Activated naive CD8-positive, alpha-beta T cell treated with anti-CD3 and anti-CD28 coated beads, Interleukin-2, amount 10 ng/mL, durations not matched to agents 7 days and 5 days (primary cell): ENCODE measurements at regions not wholly inside any gene's neighbourhood (a gene's known extent, or its start where the extent isn't known, plus 50 kb on each side); places are given as distances from the start of the nearest gene placed in this dataset.
"Not testable (repeated sequence)": the region's sequence is repeated elsewhere in the genome, so short reads cannot be mapped to it uniquely, and the experiment has no call there.

ENCODE experiments used
- ATAC-seq: fragments of 150-1000 bp; cut with Tn5 transposase; one replicate; pipeline ENCODE4 v1.10.0; 2021; ENCODE audit warnings: low read depth, moderate library complexity
- POLR2A ChIA-PET: fragments of 350-600 bp; sonication (Branson Sonifier 250); formaldehyde crosslinking; loops from one replicate; lab custom pipeline; 2021; ENCODE audit warnings: antibody characterized with exemption; lab: Charles Lee
- DNase-seq: peaks from one replicate; pipeline ENCODE4 v3.0.0; 2021
- H3K27ac Mint-ChIP-seq: one replicate; pipeline ENCODE4 v1.8.0; 2022; ENCODE audit warnings: mild to moderate bottlenecking, mixed read lengths
- H3K27me3 Mint-ChIP-seq: one replicate; pipeline ENCODE4 v1.8.0; 2022; ENCODE audit warnings: mild to moderate bottlenecking, moderate library complexity, mixed read lengths
- H3K36me3 Mint-ChIP-seq: one replicate; pipeline ENCODE4 v1.8.0; 2021; ENCODE audit warnings: mild to moderate bottlenecking, mixed read lengths
- H3K4me1 Mint-ChIP-seq: one replicate; pipeline ENCODE4 v1.8.0; 2021; ENCODE audit warnings: mixed read lengths
- H3K4me3 Mint-ChIP-seq: one replicate; pipeline ENCODE4 v1.8.0; 2022; ENCODE audit warnings: mild to moderate bottlenecking, moderate library complexity, mixed read lengths
- H3K9me3 Mint-ChIP-seq: one replicate; pipeline ENCODE4 v1.8.0; 2021; ENCODE audit warnings: mixed read lengths

- no peaks in the 10 kb centered on the region for H3K9me3 Mint-ChIP-seq
- no peaks in the 10 kb centered on the region for H3K4me1 Mint-ChIP-seq
- no peak overlapping the region for H3K27ac Mint-ChIP-seq
- DNase-seq (no peak), ATAC-seq (no peak)
- no peak overlapping the region for H3K4me3 Mint-ChIP-seq
- peaks cover 2% of the 10 kb centered on the region for H3K27me3 Mint-ChIP-seq
- no peaks in the 10 kb centered on the region for H3K36me3 Mint-ChIP-seq
- POLR2A ChIA-PET, result no interaction called here
Observed at GRCh38 chr9:31736581-31737179, 647.8 kb upstream of the ACO1 start.

GRCh38 chr9:31740705-31741104, 643.7 kb upstream of the ACO1 start:
- DNase-seq (no peak), ATAC-seq (no peak)
- Mint-ChIP-seq H3K4me1 (no peaks in the 10 kb centered on the region), H3K27ac (no peak overlapping the region), H3K4me3 (no peak overlapping the region), H3K36me3 (no peaks in the 10 kb centered on the region), H3K9me3 (no peaks in the 10 kb centered on the region), H3K27me3 (peaks cover 2% of the 10 kb centered on the region)
- POLR2A ChIA-PET, result no interaction called here

- ATAC-seq (no peak), DNase-seq (no peak)
- H3K4me1 Mint-ChIP-seq, result no peaks in the 10 kb centered on the region
- no peak overlapping the region for H3K4me3 Mint-ChIP-seq
- peaks cover 2% of the 10 kb centered on the region for H3K27me3 Mint-ChIP-seq
- H3K36me3 Mint-ChIP-seq, result no peaks in the 10 kb centered on the region
- no peaks in the 10 kb centered on the region for H3K9me3 Mint-ChIP-seq
- H3K27ac Mint-ChIP-seq, result no peak overlapping the region
- POLR2A ChIA-PET, result no interaction called here
Observed at GRCh38 chr9:31744589-31744988, 639.9 kb upstream of the ACO1 start.

GRCh38 chr9:31745468-31745867, 639.0 kb upstream of the ACO1 start:
- Mint-ChIP-seq H3K36me3 (no peaks in the 10 kb centered on the region), H3K9me3 (no peaks in the 10 kb centered on the region), H3K27ac (no peak overlapping the region), H3K4me3 (no peak overlapping the region), H3K27me3 (no peaks in the 10 kb centered on the region), H3K4me1 (no peaks in the 10 kb centered on the region)
- DNase-seq (no peak), ATAC-seq (no peak)
- POLR2A ChIA-PET, result no interaction called here

GRCh38 chr9:31745886-31746285, 638.6 kb upstream of the ACO1 start:
- POLR2A ChIA-PET, result no interaction called here

GRCh38 chr9:31753756-31754155, 630.7 kb upstream of the ACO1 start:
- no peak for ATAC-seq
- H3K4me1 Mint-ChIP-seq, result no peaks in the 10 kb centered on the region
- H3K4me3 Mint-ChIP-seq, result no peak overlapping the region
- no peak overlapping the region for H3K27ac Mint-ChIP-seq
- no peaks in the 10 kb centered on the region for H3K9me3 Mint-ChIP-seq
- no peak for DNase-seq
- H3K27me3 Mint-ChIP-seq, result no peaks in the 10 kb centered on the region
- POLR2A ChIA-PET, result no interaction called here
- no peaks in the 10 kb centered on the region for H3K36me3 Mint-ChIP-seq

More at GRCh38 chr9:31745886-31746285, 638.6 kb upstream of the ACO1 start:
- Mint-ChIP-seq H3K27ac (no peak overlapping the region), H3K9me3 (no peaks in the 10 kb centered on the region), H3K36me3 (no peaks in the 10 kb centered on the region), H3K4me1 (no peaks in the 10 kb centered on the region), H3K4me3 (no peak overlapping the region), H3K27me3 (no peaks in the 10 kb centered on the region)
- DNase-seq (no peak), ATAC-seq (no peak)

- Mint-ChIP-seq H3K36me3 (no peaks in the 10 kb centered on the region), H3K27ac (no peak overlapping the region), H3K4me3 (no peak overlapping the region), H3K4me1 (no peaks in the 10 kb centered on the region), H3K9me3 (no peaks in the 10 kb centered on the region), H3K27me3 (no peaks in the 10 kb centered on the region)
- DNase-seq (no peak), ATAC-seq (no peak)
- POLR2A ChIA-PET, result no interaction called here
Observed at GRCh38 chr9:31759703-31760102, 624.7 kb upstream of the ACO1 start.

- H3K27me3 Mint-ChIP-seq, POLR2A ChIA-PET, ATAC-seq, H3K4me1 Mint-ChIP-seq, H3K4me3 Mint-ChIP-seq, H3K27ac Mint-ChIP-seq, H3K36me3 Mint-ChIP-seq, DNase-seq: not testable (repeated sequence)
- H3K9me3 Mint-ChIP-seq, result peaks cover 14% of the 10 kb centered on the region
Observed at GRCh38 chr9:31774021-31774420, 610.4 kb upstream of the ACO1 start.

GRCh38 chr9:31774571-31774970, 609.9 kb upstream of the ACO1 start:
- H3K36me3 Mint-ChIP-seq, result no peaks in the 10 kb centered on the region
- ATAC-seq (no peak), DNase-seq (no peak)
- H3K27me3 Mint-ChIP-seq, result no peaks in the 10 kb centered on the region
- no peak overlapping the region for H3K27ac Mint-ChIP-seq
- H3K4me3 Mint-ChIP-seq, result no peak overlapping the region
- POLR2A ChIA-PET, result no interaction called here
- H3K9me3 Mint-ChIP-seq, result peaks cover 16% of the 10 kb centered on the region
- no peaks in the 10 kb centered on the region for H3K4me1 Mint-ChIP-seq

GRCh38 chr9:31776471-31776870, 608.0 kb upstream of the ACO1 start:
- ATAC-seq (no peak), DNase-seq (no peak)
- H3K27ac Mint-ChIP-seq, result no peak overlapping the region
- POLR2A ChIA-PET, result no interaction called here
- peaks cover 21% of the 10 kb centered on the region for H3K9me3 Mint-ChIP-seq
- no peaks in the 10 kb centered on the region for H3K36me3 Mint-ChIP-seq
- no peaks in the 10 kb centered on the region for H3K27me3 Mint-ChIP-seq
- H3K4me1 Mint-ChIP-seq, result no peaks in the 10 kb centered on the region
- no peak overlapping the region for H3K4me3 Mint-ChIP-seq

- no peak overlapping the region for H3K4me3 Mint-ChIP-seq
- no peaks in the 10 kb centered on the region for H3K4me1 Mint-ChIP-seq
- no peaks in the 10 kb centered on the region for H3K36me3 Mint-ChIP-seq
- H3K9me3 Mint-ChIP-seq, result peaks cover 14% of the 10 kb centered on the region
- H3K27ac Mint-ChIP-seq, result no peak overlapping the region
- POLR2A ChIA-PET, result no interaction called here
- no peak for DNase-seq
- no peaks in the 10 kb centered on the region for H3K27me3 Mint-ChIP-seq
- ATAC-seq, result no peak
Observed at GRCh38 chr9:31783491-31783890, 601.0 kb upstream of the ACO1 start.

- Mint-ChIP-seq H3K27ac (no peak overlapping the region), H3K9me3 (peaks cover 4% of the 10 kb centered on the region), H3K27me3 (no peaks in the 10 kb centered on the region), H3K36me3 (no peaks in the 10 kb centered on the region), H3K4me3 (no peak overlapping the region), H3K4me1 (no peaks in the 10 kb centered on the region)
- no peak for ATAC-seq
- POLR2A ChIA-PET, result no interaction called here
- no peak for DNase-seq
Observed at GRCh38 chr9:31790720-31791119, 593.7 kb upstream of the ACO1 start.

- no peaks in the 10 kb centered on the region for H3K4me1 Mint-ChIP-seq
- peaks cover 2% of the 10 kb centered on the region for H3K27me3 Mint-ChIP-seq
- no peaks in the 10 kb centered on the region for H3K9me3 Mint-ChIP-seq
- POLR2A ChIA-PET, result no interaction called here
- DNase-seq (no peak), ATAC-seq (no peak)
- no peaks in the 10 kb centered on the region for H3K36me3 Mint-ChIP-seq
- H3K4me3 Mint-ChIP-seq, result no peak overlapping the region
- no peak overlapping the region for H3K27ac Mint-ChIP-seq
Observed at GRCh38 chr9:31799953-31800609, 584.4 kb upstream of the ACO1 start.

GRCh38 chr9:31807574-31808256, 576.7 kb upstream of the ACO1 start:
- ATAC-seq (no peak), DNase-seq (no peak)
- Mint-ChIP-seq H3K27me3 (peaks cover 23% of the 10 kb centered on the region), H3K4me3 (no peak overlapping the region), H3K9me3 (no peaks in the 10 kb centered on the region), H3K27ac (no peak overlapping the region), H3K36me3 (no peaks in the 10 kb centered on the region), H3K4me1 (no peaks in the 10 kb centered on the region)
- POLR2A ChIA-PET, result no interaction called here
